ENCODE measurements at regions not wholly inside any gene's neighbourhood (a gene's known extent, or its start where the extent isn't known, plus 50 kb on each side); places are given as distances from the start of the nearest gene placed in this dataset.
A peak's percentile ranks its signal among the peaks of the same experiment; 100 is the strongest.

GRCh38 chr2:67799886-67800285 is 262.9 kb downstream of the C1D start:
- H3K27ac ChIP-seq, result no peak overlapping the region
- DNase-seq, result no peak
- intact Hi-C loops (cut with DNase I), result no loop called here
- no peaks in the 10 kb centered on the region for H3K27me3 ChIP-seq
- peaks cover 34% of the 10 kb centered on the region for H3K4me1 ChIP-seq
- H3K36me3 ChIP-seq (replicated peaks in 1 of 2; ENCODE audit: insufficient read depth in 1 of 2, low read depth in 2 of 2), result no peaks in the 10 kb centered on the region
- TF ChIP-seq CTCF (IDR thresholded peaks at IDR 0.05), result no peak
- TF ChIP-seq POLR2A (IDR thresholded peaks at IDR 0.05), result no peak
- H3K4me3 ChIP-seq, result no peak overlapping the region
- no peak for ATAC-seq
- no peaks in the 10 kb centered on the region for H3K9me3 ChIP-seq

- no peak overlapping the region for H3K27ac ChIP-seq
- no peaks in the 10 kb centered on the region for H3K9me3 ChIP-seq
- no peak overlapping the region for H3K4me3 ChIP-seq
- no peak for DNase-seq
- ATAC-seq, result no peak
- no peaks in the 10 kb centered on the region for H3K27me3 ChIP-seq
- intact Hi-C loops (cut with DNase I), result no loop called here
- WGBS, 2 donors, result 62 to 77% methylated on average over 2 of the region's 2 CpGs
- peaks cover 34% of the 10 kb centered on the region for H3K4me1 ChIP-seq
- no peaks in the 10 kb centered on the region for H3K36me3 ChIP-seq (replicated peaks in 1 of 2; ENCODE audit: insufficient read depth in 1 of 2, low read depth in 2 of 2)
- no peak for TF ChIP-seq POLR2A (IDR thresholded peaks at IDR 0.05)
- TF ChIP-seq CTCF (IDR thresholded peaks at IDR 0.05), result no peak
Observed at GRCh38 chr2:67802291-67802690, 260.5 kb downstream of the C1D start.

- DNase-seq, result no peak
- Histone ChIP-seq H3K4me1 (peaks cover 31% of the 10 kb centered on the region), H3K27ac (no peak overlapping the region), H3K36me3 (replicated peaks in 1 of 2; ENCODE audit: insufficient read depth in 1 of 2, low read depth in 2 of 2) (no peaks in the 10 kb centered on the region), H3K9me3 (no peaks in the 10 kb centered on the region), H3K27me3 (no peaks in the 10 kb centered on the region), H3K4me3 (no peak overlapping the region)
- 72 to 81% methylated on average over 2 of the region's 2 CpGs for WGBS, 2 donors
- no peak for TF ChIP-seq POLR2A (IDR thresholded peaks at IDR 0.05)
- no peak for TF ChIP-seq CTCF (IDR thresholded peaks at IDR 0.05)
- intact Hi-C loops (cut with DNase I), result no loop called here
- ATAC-seq, result no peak
Observed at GRCh38 chr2:67802824-67803223, 260.0 kb downstream of the C1D start.

- Histone ChIP-seq H3K36me3 (replicated peaks in 1 of 2; ENCODE audit: insufficient read depth in 1 of 2, low read depth in 2 of 2) (no peaks in the 10 kb centered on the region), H3K27me3 (no peaks in the 10 kb centered on the region), H3K9me3 (no peaks in the 10 kb centered on the region), H3K27ac (peak overlapping the region in 2 of 4 donors; percentile 0 to 12), H3K4me3 (no peak overlapping the region), H3K4me1 (peaks cover 14% of the 10 kb centered on the region)
- WGBS, 2 donors, result 12 to 13% methylated on average over 1 of the region's 1 CpG
- peak in 1 of 4 donors; percentile 25 for DNase-seq
- peak; percentile 70 for ATAC-seq
- intact Hi-C loops (cut with DNase I), result no loop called here
- no peak for TF ChIP-seq POLR2A (IDR thresholded peaks at IDR 0.05)
- no peak for TF ChIP-seq CTCF (IDR thresholded peaks at IDR 0.05)
Observed at GRCh38 chr2:67806816-67807215, 256.0 kb downstream of the C1D start.

GRCh38 chr2:67808112-67808511 is 254.7 kb downstream of the C1D start:
- no peak overlapping the region for H3K27ac ChIP-seq
- intact Hi-C loops (cut with DNase I), result no loop called here
- no peaks in the 10 kb centered on the region for H3K27me3 ChIP-seq
- TF ChIP-seq POLR2A (IDR thresholded peaks at IDR 0.05), result no peak
- H3K4me3 ChIP-seq, result no peak overlapping the region
- no peaks in the 10 kb centered on the region for H3K36me3 ChIP-seq (replicated peaks in 1 of 2; ENCODE audit: insufficient read depth in 1 of 2, low read depth in 2 of 2)
- no peaks in the 10 kb centered on the region for H3K9me3 ChIP-seq
- no peak for ATAC-seq
- peaks cover 14% of the 10 kb centered on the region for H3K4me1 ChIP-seq
- DNase-seq, result no peak

Data from body of pancreas (tissue), 4 donors.